ENCODE measurements at regions not wholly inside any gene's neighbourhood (a gene's known extent, or its start where the extent isn't known, plus 50 kb on each side); places are given as distances from the start of the nearest gene placed in this dataset.

- TF ChIP-seq CTCF (IDR thresholded peaks at IDR 0.05; ENCODE audit: insufficient read depth, low read depth, low read length) (no peak), EZH2 (IDR thresholded peaks at IDR 0.05; ENCODE audit: insufficient read depth, low read length) (no peak)
Measured at GRCh38 chr2:204145791-204146190, 209.2 kb downstream of the ICOS start.
